AG04449 (cell line): ENCODE measurements at regions not wholly inside any gene's neighbourhood (a gene's known extent, or its start where the extent isn't known, plus 50 kb on each side); places are given as distances from the start of the nearest gene placed in this dataset.
"Not testable (repeated sequence)": the region's sequence is repeated elsewhere in the genome, so short reads cannot be mapped to it uniquely, and the experiment has no call there.

Experiments used
- CTCF ChIA-PET: fragments of 350-600 bp; formaldehyde crosslinking; extraction: SDS; loops from one replicate; lab custom pipeline; 2021; ENCODE audit warnings: antibody characterized with exemption; lab: Yijun Ruan, JAX
- POLR2A ChIA-PET: fragments of 400-600, 350-600 bp; formaldehyde crosslinking; extraction: SDS; loops from one replicate; lab custom pipeline; 2020; ENCODE audit warnings: antibody characterized with exemption, inconsistent platforms; lab: Yijun Ruan, JAX
- DNase-seq: peaks from one replicate; pipeline ENCODE4 v3.0.0-alpha.2; 2010; ENCODE audit warnings: low read depth, low spot score
- H3K4me3 ChIP-seq: 2 replicates; pipeline ENCODE4 v1.5.1; 2011; ENCODE audit warnings: low read depth, mild to moderate bottlenecking, control low read depth, low read length
- TF ChIP-seq, protein P1 (sequence below): IDR thresholded peaks from one replicate; pipeline ENCODE4 v1.5.1; 2011; ENCODE audit warnings: mild to moderate bottlenecking, moderate library complexity, low read length, control low read depth, inconsistent platforms; ENCODE audit not compliant: insufficient read depth; ENCODE audit errors: missing control alignments

DNA sequence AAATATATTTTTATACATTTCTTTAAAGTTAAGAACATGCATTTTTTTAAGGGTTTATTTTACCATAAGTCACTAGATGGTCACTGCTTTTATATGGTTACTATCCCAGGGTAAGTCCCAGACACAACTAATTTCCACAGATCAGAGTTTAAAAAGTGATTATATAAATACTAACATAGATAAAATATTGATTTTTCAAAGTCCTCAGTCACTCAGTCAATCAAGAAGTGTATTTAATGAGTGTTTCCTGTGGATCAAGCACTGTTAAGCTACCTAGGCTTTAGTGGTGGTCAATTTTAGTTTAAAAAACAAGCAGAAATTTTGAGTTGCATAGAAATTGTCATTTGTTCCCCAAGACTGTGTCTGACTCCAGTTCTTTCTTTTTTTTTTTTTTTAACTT lies 399.5 kb upstream of the SYNCRIP start:
- TF ChIP-seq, protein P1, sequence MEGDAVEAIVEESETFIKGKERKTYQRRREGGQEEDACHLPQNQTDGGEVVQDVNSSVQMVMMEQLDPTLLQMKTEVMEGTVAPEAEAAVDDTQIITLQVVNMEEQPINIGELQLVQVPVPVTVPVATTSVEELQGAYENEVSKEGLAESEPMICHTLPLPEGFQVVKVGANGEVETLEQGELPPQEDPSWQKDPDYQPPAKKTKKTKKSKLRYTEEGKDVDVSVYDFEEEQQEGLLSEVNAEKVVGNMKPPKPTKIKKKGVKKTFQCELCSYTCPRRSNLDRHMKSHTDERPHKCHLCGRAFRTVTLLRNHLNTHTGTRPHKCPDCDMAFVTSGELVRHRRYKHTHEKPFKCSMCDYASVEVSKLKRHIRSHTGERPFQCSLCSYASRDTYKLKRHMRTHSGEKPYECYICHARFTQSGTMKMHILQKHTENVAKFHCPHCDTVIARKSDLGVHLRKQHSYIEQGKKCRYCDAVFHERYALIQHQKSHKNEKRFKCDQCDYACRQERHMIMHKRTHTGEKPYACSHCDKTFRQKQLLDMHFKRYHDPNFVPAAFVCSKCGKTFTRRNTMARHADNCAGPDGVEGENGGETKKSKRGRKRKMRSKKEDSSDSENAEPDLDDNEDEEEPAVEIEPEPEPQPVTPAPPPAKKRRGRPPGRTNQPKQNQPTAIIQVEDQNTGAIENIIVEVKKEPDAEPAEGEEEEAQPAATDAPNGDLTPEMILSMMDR, result no peak
- no peak for DNase-seq
- H3K4me3 ChIP-seq, result no peak overlapping the region
- ChIA-PET CTCF (no interaction called here), POLR2A (no interaction called here)

DNA sequence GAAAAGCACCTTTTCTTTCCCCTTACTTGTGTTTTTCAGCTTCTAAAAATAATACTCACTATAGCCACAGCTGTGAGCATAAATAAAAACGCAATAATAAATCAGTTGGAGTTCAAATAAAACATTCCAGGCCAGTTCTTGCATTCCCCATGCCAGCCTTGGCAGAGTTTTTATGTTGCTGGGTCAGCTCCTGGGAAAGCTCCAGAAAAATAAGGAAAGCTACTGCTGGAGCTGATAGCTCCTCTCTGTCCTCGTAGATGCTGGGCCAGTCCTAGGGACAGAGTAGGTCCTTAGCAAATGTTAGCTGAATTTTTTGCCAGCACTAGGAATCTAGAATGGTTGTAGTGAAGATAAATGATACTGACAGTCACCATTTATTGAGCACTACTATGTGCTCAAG lies 389.0 kb upstream of the SYNCRIP start:
- H3K4me3 ChIP-seq, result no peak overlapping the region
- DNase-seq, result no peak
- TF ChIP-seq, protein P1, result no peak
- ChIA-PET POLR2A (no interaction called here), CTCF (no interaction called here)

DNA sequence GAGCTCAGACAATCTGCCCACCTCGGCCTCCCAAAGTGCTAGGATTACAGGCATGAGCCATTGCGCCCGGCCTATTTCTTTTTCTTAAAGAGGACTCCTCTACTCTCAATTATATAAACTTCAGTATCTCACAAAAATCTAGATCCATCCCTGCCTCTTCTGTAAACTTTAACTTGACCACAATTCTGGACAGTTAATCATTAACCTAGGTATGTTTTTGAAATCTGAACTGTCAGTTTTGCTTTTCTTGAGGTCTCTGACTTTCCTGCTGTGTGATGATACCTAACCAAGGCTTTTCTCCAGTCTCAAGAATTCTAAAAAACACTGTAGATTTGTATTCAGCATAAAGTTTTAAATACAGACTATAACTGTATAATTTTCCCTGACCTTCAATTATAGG lies 388.2 kb upstream of the SYNCRIP start:
- TF ChIP-seq, protein P1, result no peak
- DNase-seq, result no peak
- CTCF ChIA-PET, result no interaction called here
- H3K4me3 ChIP-seq, result no peak overlapping the region
- POLR2A ChIA-PET, result no interaction called here

DNA sequence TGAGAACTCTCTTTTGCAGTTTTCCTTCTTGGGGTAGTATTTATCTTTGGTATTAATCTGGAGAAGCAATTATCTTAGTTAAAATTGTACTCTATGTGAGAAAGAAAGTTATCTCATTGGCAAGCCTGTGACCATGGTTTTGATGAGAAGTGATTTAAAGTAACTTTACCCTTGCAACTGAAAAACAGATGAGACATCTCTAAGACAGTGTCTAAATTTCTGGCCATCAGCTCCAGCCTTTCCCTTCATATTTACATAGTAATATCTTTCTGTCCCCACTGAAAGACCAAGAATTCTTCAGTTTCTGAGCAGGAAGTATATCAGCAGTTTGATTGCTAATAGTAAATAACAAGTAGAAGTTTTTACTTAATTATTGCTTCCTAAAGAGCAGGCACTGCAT lies 386.1 kb upstream of the SYNCRIP start:
- no peak overlapping the region for H3K4me3 ChIP-seq
- ChIA-PET CTCF (no interaction called here), POLR2A (no interaction called here)
- TF ChIP-seq, protein P1, result no peak
- DNase-seq, result no peak

DNA sequence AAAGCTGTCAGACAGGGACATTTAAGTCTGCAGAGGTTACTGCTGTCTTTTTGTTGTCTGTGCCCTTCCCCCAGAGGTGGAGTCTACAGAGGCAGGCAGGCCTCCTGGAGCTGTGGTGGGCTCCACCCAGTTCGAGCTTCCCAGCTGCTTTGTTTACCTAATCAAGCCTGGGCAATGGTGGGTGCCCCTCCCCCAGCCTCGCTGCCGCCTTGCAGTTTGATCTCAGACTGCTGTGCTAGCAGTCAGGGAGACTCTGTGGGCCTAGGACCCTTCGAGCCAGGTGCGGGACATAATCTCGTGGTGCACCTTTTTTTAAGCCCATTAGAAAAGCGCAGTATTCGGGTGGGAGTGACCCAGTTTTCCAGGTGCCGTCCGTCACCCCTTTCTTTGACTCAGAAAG lies 384.2 kb upstream of the SYNCRIP start:
- DNase-seq, H3K4me3 ChIP-seq, CTCF ChIA-PET, POLR2A ChIA-PET: not testable (repeated sequence)

DNA sequence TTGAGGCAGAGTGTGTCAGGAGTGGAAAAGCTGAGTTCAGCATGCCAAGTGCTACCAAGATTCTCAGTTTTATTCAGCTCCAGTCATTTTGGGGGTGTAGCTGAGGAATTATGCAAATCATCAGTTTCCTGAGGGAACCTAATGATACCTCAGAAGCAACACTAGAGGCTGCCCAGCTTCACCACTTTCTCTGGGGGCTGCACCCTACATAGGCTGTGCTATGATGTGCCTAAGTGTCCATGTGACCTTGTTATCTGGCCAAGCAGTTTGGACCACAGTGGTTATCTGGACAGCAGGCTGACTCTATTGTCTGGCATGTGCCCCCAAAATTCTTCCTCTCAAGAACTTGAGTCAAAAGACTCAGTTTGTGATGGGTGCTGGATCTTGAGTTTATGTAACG lies 374.6 kb upstream of the SYNCRIP start:
- no peak overlapping the region for H3K4me3 ChIP-seq
- ChIA-PET POLR2A (no interaction called here), CTCF (no interaction called here)
- DNase-seq, result no peak
- TF ChIP-seq, protein P1, result no peak

DNA sequence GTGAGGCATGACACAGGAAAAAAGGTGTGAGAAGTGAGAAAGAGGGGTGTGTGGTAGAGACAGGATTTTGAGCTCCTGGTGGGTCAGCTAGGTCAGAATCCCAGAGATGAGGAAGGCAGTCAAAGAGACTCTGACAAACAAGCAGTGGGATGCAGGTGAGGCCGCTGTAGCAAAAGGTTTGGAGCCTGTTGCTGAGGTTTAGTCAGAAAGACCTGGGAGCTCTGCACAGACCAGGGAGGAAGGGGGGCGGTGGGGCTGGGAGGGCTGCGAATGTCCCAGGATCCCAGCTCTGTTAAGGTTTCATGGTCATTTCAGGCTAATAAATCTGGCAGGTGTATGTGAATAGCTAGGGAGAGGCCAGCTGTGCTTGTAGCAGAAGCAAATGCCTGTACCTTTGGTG lies 373.9 kb upstream of the SYNCRIP start:
- DNase-seq, result no peak
- no peak overlapping the region for H3K4me3 ChIP-seq
- ChIA-PET CTCF (no interaction called here), POLR2A (no interaction called here)
- TF ChIP-seq, protein P1, result no peak
